GM12878 (cell line): ENCODE measurements at regions not wholly inside any gene's neighbourhood (a gene's known extent, or its start where the extent isn't known, plus 50 kb on each side); places are given as distances from the start of the nearest gene placed in this dataset.

ENCODE experiments used
- ATAC-seq: fragments of 200-7000 bp; cut with Tn5 transposase; 3 replicates; pipeline ENCODE4 v1.9.1; 2020; ENCODE audit warnings: mild to moderate bottlenecking, moderate library complexity
- BruUV-seq: library from RNA; stranded (reverse); fragments of 400-500 nt; replicated peaks from 2 replicates; lab custom pipeline; 2021; lab: Mats Ljungman, UMichigan
- CTCF ChIA-PET: fragments of 300-600 bp; sonication (Branson Sonifier 250); formaldehyde crosslinking; extraction: SDS; loops from one replicate; lab custom pipeline; 2021; ENCODE audit warnings: inconsistent platforms; lab: Yijun Ruan, JAX
- POLR2A ChIA-PET: fragments of 350-600 bp; formaldehyde crosslinking; extraction: SDS; loops from one replicate; lab custom pipeline; 2021; ENCODE audit warnings: inconsistent platforms; lab: Charles Lee
- RAD21 ChIA-PET: fragments of 300-600 bp; sonication (Branson Sonifier 250); formaldehyde crosslinking; loops from one replicate; lab custom pipeline; 2023; ENCODE audit warnings: antibody characterized with exemption; ENCODE audit not compliant: unreplicated experiment; lab: Charles Lee
- SMC1A ChIA-PET: fragments of 300-600 bp; sonication (Branson Sonifier 250); formaldehyde crosslinking; loops from one replicate; lab custom pipeline; 2023; ENCODE audit not compliant: unreplicated experiment, uncharacterized antibody; lab: Charles Lee
- DNase-seq: peaks from one replicate; pipeline ENCODE4 v3.0.0-alpha.2; 2011; ENCODE audit warnings: low read depth, low spot score
- FAIRE-seq: peaks from 3 replicates; lab custom pipeline; 2011; peaks lifted over from hg19 to GRCh38; lab: Jason Lieb, UNC
- H2AFZ ChIP-seq: 2 replicates; pipeline ENCODE4 v1.6.0; 2011; ENCODE audit warnings: low read depth, low read length, control low read depth; ENCODE audit not compliant: control insufficient read depth
- H3K27ac ChIP-seq: 2 replicates; pipeline ENCODE4 v1.5.1; 2011; ENCODE audit warnings: control low read depth; ENCODE audit not compliant: control insufficient read depth, insufficient read depth
- H3K27me3 ChIP-seq, 2 experiments: replicated peaks in 1 of 2; 2 replicates each; pipeline versions ENCODE4 v1.6.0 to v1.6.1; 2011; ENCODE audit warnings: low read length in 1 of 2; ENCODE audit not compliant: control insufficient read depth in 2 of 2, insufficient read depth in 2 of 2
- H3K36me3 ChIP-seq, 2 experiments: 2 replicates each; pipeline ENCODE4 v1.5.1; 2011; ENCODE audit warnings: low read length in 1 of 2; ENCODE audit not compliant: control insufficient read depth in 2 of 2, insufficient read depth in 2 of 2
- H3K4me1 ChIP-seq: 2 replicates; pipeline ENCODE4 v1.6.1; 2011; ENCODE audit warnings: mild to moderate bottlenecking, low read length, moderate library complexity, mixed read lengths; ENCODE audit not compliant: control insufficient read depth, insufficient read depth
- H3K4me2 ChIP-seq: 2 replicates; pipeline ENCODE4 v1.6.0; 2011; ENCODE audit warnings: control low read depth; ENCODE audit not compliant: control insufficient read depth, insufficient read depth
- H3K4me3 ChIP-seq: fragments of 200-600 bp; sonication (generic); 2 replicates; pipeline ENCODE4 v1.5.1; 2016
- H3K79me2 ChIP-seq: 2 replicates; pipeline ENCODE4 v1.6.0; 2011; ENCODE audit warnings: low read length; ENCODE audit not compliant: control insufficient read depth, insufficient read depth
- H3K9ac ChIP-seq: 2 replicates; pipeline ENCODE4 v1.8.0; 2011; ENCODE audit warnings: low read length, control low read depth, mixed read lengths; ENCODE audit not compliant: control insufficient read depth, insufficient read depth
- H3K9me3 ChIP-seq: replicated peaks from 3 replicates; pipeline ENCODE4 v1.5.1; 2011; ENCODE audit warnings: mild to moderate bottlenecking, low read length; ENCODE audit not compliant: control insufficient read depth, insufficient read depth
- H4K20me1 ChIP-seq: 2 replicates; pipeline ENCODE4 v1.6.0; 2011; ENCODE audit not compliant: control insufficient read depth, insufficient read depth
- SMC3 ChIP-seq: IDR thresholded peaks from 2 replicates; pipeline ENCODE4 v1.6.1; 2011; ENCODE audit warnings: low read length, improper control_type of control experiment, borderline replicate concordance
- ZNF592 ChIP-seq: fragments of 450-650 bp; IDR thresholded peaks from 2 replicates; pipeline ENCODE4 v1.6.1; 2017; ENCODE audit warnings: mild to moderate bottlenecking, moderate library complexity
- ZNF622 ChIP-seq: fragments of 450-650 bp; IDR thresholded peaks from 2 replicates; pipeline ENCODE4 v1.6.1; 2017; ENCODE audit warnings: mild to moderate bottlenecking, inconsistent platforms
- ZNF687 ChIP-seq: fragments of 450-650 bp; IDR thresholded peaks from 2 replicates; pipeline ENCODE4 v1.6.1; 2017; ENCODE audit warnings: mild to moderate bottlenecking, moderate library complexity
- WGBS: methylation state at CpG from one replicate; pipeline ENCODE4 v1.1.6; 2016; ENCODE audit warnings: low lambda C conversion rate; ENCODE audit not compliant: insufficient replicate concordance, insufficient coverage; ENCODE audit errors: missing lambda C conversion rate; 5-methylcytosine and 5-hydroxymethylcytosine counted together
- in situ Hi-C: fragments of 300-500 bp; cut with MboI; formaldehyde crosslinking; loops from 9 replicates; pipeline ENCODE4 v1.14.3; 2018; ENCODE audit warnings: mixed read lengths
- intact Hi-C: fragments of 100-400 bp; cut with micrococcal nuclease; formaldehyde crosslinking; loops from one replicate; pipeline ENCODE4 v1.14.2; 2022; ENCODE audit not compliant: unreplicated experiment

- TF ChIP-seq ZNF592: no peak
Observed at GRCh38 chr11:21909145-21909544, 283.7 kb upstream of the ANO5 start (continued).

GRCh38 chr11:21911061-21911460, 281.8 kb upstream of the ANO5 start:
- Histone ChIP-seq H2AFZ (no peak overlapping the region), H3K27ac (no peak overlapping the region), H3K4me1 (no peaks in the 10 kb centered on the region), H3K27me3 (no peaks in the 10 kb centered on the region), H3K4me2 (no peak overlapping the region), H3K4me3 (no peak overlapping the region), H3K36me3 (no peaks in the 10 kb centered on the region), H4K20me1 (no peaks in the 10 kb centered on the region), H3K9ac (no peak overlapping the region), H3K9me3 (no peaks in the 10 kb centered on the region; the same call in 2 of the 3 replicates), H3K79me2 (no peaks in the 10 kb centered on the region)
- BruUV-seq: no TSS peak
- no peak for TF ChIP-seq SMC3
- TF ChIP-seq ZNF622: no peak
- no peak for TF ChIP-seq ZNF687
- no peak for DNase-seq
- CTCF ChIA-PET: no interaction called here
- 3% methylated on average over 2 of the region's 2 CpGs for WGBS
- intact Hi-C loops (no loop called here), in situ Hi-C loops (no loop called here)
- SMC1A ChIA-PET: no interaction called here
- RAD21 ChIA-PET: no interaction called here
- no peak for FAIRE-seq
- POLR2A ChIA-PET: no interaction called here
- no peak for ATAC-seq
